CD1c-positive myeloid dendritic cell (primary cell): ENCODE measurements at regions not wholly inside any gene's neighbourhood (a gene's known extent, or its start where the extent isn't known, plus 50 kb on each side); places are given as distances from the start of the nearest gene placed in this dataset.

Experiments used
- DNase-seq: peaks from one replicate; pipeline ENCODE4 v3.0.0-alpha.2; 2016; ENCODE audit errors: extremely low spot score

GRCh38 chr18:45312555-45313126 is 302.6 kb upstream of the SLC14A2 start:
- DNase-seq: no peak

- no peak for DNase-seq
Observed at GRCh38 chr18:45316127-45316526, 299.1 kb upstream of the SLC14A2 start.

- DNase-seq: no peak
Observed at GRCh38 chr18:45317948-45318640, 297.2 kb upstream of the SLC14A2 start.

GRCh38 chr18:45320724-45321123 is 294.6 kb upstream of the SLC14A2 start:
- DNase-seq: no peak

- no peak for DNase-seq
Observed at GRCh38 chr18:45321520-45321919, 293.8 kb upstream of the SLC14A2 start.

- no peak for DNase-seq
Observed at GRCh38 chr18:45322343-45322742, 292.9 kb upstream of the SLC14A2 start.

- DNase-seq: no peak
Observed at GRCh38 chr18:45324101-45324494, 291.2 kb upstream of the SLC14A2 start.

GRCh38 chr18:45324495-45325113 is 290.7 kb upstream of the SLC14A2 start:
- DNase-seq: no peak

- DNase-seq: no peak
Observed at GRCh38 chr18:45325778-45326177, 289.5 kb upstream of the SLC14A2 start.

GRCh38 chr18:45326505-45326904 is 288.8 kb upstream of the SLC14A2 start:
- DNase-seq: no peak

GRCh38 chr18:45328296-45328695 is 287.0 kb upstream of the SLC14A2 start:
- no peak for DNase-seq

- DNase-seq: no peak
Observed at GRCh38 chr18:45328811-45329210, 286.5 kb upstream of the SLC14A2 start.

- DNase-seq: no peak
Observed at GRCh38 chr18:45329316-45329715, 286.0 kb upstream of the SLC14A2 start.

GRCh38 chr18:45330170-45330594 is 285.1 kb upstream of the SLC14A2 start:
- DNase-seq: no peak

GRCh38 chr18:45332871-45333270 is 282.4 kb upstream of the SLC14A2 start:
- DNase-seq: no peak

- peak; percentile 71 for DNase-seq
Observed at GRCh38 chr18:45334191-45334590, 281.1 kb upstream of the SLC14A2 start.

GRCh38 chr18:45335282-45336043 is 279.8 kb upstream of the SLC14A2 start:
- DNase-seq: no peak

GRCh38 chr18:45336448-45336847 is 278.8 kb upstream of the SLC14A2 start:
- no peak for DNase-seq

GRCh38 chr18:45337477-45337876 is 277.8 kb upstream of the SLC14A2 start:
- DNase-seq: no peak

GRCh38 chr18:45339810-45340550 is 275.3 kb upstream of the SLC14A2 start:
- DNase-seq: no peak

- no peak for DNase-seq
Observed at GRCh38 chr18:45340884-45341283, 274.4 kb upstream of the SLC14A2 start.

GRCh38 chr18:45341454-45341853 is 273.8 kb upstream of the SLC14A2 start:
- no peak for DNase-seq
